ENCODE measurements at regions not wholly inside any gene's neighbourhood (a gene's known extent, or its start where the extent isn't known, plus 50 kb on each side); places are given as distances from the start of the nearest gene placed in this dataset.
A peak's percentile ranks its signal among the peaks of the same experiment; 100 is the strongest.
"Not testable (repeated sequence)": the region's sequence is repeated elsewhere in the genome, so short reads cannot be mapped to it uniquely, and the experiment has no call there.

DNA sequence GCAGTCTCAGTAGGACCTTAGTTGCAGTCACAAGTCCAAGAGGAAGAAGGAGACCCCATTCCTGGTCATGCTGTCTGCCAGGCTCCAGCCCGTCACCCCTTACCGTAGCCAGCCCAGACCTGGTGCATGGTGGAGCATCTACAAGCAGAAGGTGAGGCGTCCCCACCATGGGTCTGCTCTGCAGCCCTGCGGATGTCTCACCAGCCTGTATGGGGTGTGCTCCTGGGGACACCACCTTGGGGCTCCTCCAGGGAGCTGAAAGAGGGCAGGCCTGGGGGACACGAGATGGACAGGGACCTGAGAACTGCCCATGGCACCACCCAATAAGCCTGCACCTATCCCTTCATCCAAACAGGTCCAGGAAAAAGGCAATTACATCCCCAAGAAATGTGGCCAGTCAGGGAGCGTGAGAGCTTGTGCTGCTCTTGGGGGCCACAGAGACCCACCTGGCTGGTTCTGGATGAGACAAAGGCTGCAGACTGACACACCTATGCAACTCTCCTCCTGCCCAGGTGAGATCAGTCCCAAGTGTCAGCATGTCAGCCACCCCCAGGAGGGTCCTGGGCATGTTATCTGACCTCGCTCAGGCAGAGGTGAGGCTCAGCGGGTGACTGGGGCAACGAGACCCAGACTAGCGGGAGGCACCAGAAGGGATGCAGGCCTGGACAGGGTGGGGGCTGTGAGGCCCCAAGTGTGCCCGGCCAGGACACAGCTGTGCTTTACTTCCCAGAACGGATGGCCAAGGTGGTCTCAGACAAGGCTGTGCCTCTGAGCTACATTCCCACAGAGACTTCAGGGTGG is 84.5 kb upstream of the RET start:
- H3K4me2 ChIP-seq (ENCODE audit: control insufficient read depth, extremely low read depth, insufficient read depth, low read depth, low read length), result no peak overlapping the region
- no peak for TF ChIP-seq EZH2 (IDR thresholded peaks at IDR 0.05; ENCODE audit: low read length)
- TF ChIP-seq, protein P1, sequence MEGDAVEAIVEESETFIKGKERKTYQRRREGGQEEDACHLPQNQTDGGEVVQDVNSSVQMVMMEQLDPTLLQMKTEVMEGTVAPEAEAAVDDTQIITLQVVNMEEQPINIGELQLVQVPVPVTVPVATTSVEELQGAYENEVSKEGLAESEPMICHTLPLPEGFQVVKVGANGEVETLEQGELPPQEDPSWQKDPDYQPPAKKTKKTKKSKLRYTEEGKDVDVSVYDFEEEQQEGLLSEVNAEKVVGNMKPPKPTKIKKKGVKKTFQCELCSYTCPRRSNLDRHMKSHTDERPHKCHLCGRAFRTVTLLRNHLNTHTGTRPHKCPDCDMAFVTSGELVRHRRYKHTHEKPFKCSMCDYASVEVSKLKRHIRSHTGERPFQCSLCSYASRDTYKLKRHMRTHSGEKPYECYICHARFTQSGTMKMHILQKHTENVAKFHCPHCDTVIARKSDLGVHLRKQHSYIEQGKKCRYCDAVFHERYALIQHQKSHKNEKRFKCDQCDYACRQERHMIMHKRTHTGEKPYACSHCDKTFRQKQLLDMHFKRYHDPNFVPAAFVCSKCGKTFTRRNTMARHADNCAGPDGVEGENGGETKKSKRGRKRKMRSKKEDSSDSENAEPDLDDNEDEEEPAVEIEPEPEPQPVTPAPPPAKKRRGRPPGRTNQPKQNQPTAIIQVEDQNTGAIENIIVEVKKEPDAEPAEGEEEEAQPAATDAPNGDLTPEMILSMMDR (optimal IDR thresholded peaks at IDR 0.05 in 1 of 3, IDR thresholded peaks at IDR 0.05 in 1 of 3, conservative IDR thresholded peaks at IDR 0.05 in 1 of 3; ENCODE audit: extremely low read depth in 1 of 3, insufficient read depth in 2 of 3, low read length in 3 of 3), result no peak
- H2AFZ ChIP-seq (ENCODE audit: control insufficient read depth, low read length), result no peak overlapping the region
- no peaks in the 10 kb centered on the region for H3K27me3 ChIP-seq (ENCODE audit: control insufficient read depth, extremely low read depth, insufficient read depth, low read length)
- DNase-seq (ENCODE audit: low read depth, low spot score) (no peak), FAIRE-seq (no peak)
- H3K4me1 ChIP-seq (ENCODE audit: control insufficient read depth, extremely low read depth, insufficient read depth, low read length), result no peaks in the 10 kb centered on the region
- H3K27ac ChIP-seq (ENCODE audit: control insufficient read depth, insufficient read depth, low read length), result no peak overlapping the region
- H3K9me1 ChIP-seq (ENCODE audit: control insufficient read depth, extremely low read depth, insufficient read depth, low read length), result no peaks in the 10 kb centered on the region
- no peak overlapping the region for H3K4me3 ChIP-seq (ENCODE audit: control insufficient read depth in 2 of 3, extremely low read depth in 1 of 3, insufficient read depth in 2 of 3, low read depth in 1 of 3, low read length in 3 of 3)
- no peaks in the 10 kb centered on the region for H3K9me3 ChIP-seq (ENCODE audit: control insufficient read depth, low read depth, low read length)
- dilution Hi-C loops (cut with MboI; ENCODE audit: extremely low pct_ligation_motif_present, low sequenced_read_pairs), result no loop called here
- no peaks in the 10 kb centered on the region for H3K79me2 ChIP-seq (ENCODE audit: control insufficient read depth, insufficient read depth, low read length)
- H3K36me3 ChIP-seq (ENCODE audit: control insufficient read depth in 2 of 2, extremely low read depth in 1 of 2, insufficient read depth in 2 of 2, low read length in 2 of 2), result no peaks in the 10 kb centered on the region
- no peak overlapping the region for H3K9ac ChIP-seq (ENCODE audit: control insufficient read depth, extremely low read depth, insufficient read depth, low read length)
- H4K20me1 ChIP-seq (ENCODE audit: control insufficient read depth, extremely low read depth, insufficient read depth, low read length), result no peaks in the 10 kb centered on the region

DNA sequence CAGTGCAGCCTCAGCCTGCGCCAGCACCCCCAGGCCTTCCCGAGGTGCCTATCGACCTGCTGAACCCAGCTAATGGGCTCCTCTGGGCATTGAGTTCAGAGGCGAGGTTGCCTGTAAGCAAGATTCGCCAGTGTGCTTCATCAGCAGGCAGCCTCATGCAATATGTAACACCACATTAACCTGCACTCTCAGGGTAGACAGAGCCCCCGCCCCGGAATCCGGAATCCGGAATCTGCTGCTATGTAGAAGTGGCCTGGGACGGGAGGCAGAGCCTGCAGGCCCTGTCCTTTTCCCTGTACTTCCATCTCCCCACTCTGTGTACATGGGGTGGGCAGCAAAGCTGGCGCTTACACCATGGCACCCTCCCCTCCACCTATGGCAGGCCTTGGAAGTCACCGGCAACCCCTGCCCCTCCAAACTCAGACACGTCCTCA is 83.9 kb upstream of the RET start:
- no peaks in the 10 kb centered on the region for H4K20me1 ChIP-seq (ENCODE audit: control insufficient read depth, extremely low read depth, insufficient read depth, low read length)
- H3K27ac ChIP-seq (ENCODE audit: control insufficient read depth, insufficient read depth, low read length), result no peak overlapping the region
- no peak overlapping the region for H3K4me3 ChIP-seq (ENCODE audit: control insufficient read depth in 2 of 3, extremely low read depth in 1 of 3, insufficient read depth in 2 of 3, low read depth in 1 of 3, low read length in 3 of 3)
- no peaks in the 10 kb centered on the region for H3K36me3 ChIP-seq (ENCODE audit: control insufficient read depth in 2 of 2, extremely low read depth in 1 of 2, insufficient read depth in 2 of 2, low read length in 2 of 2)
- dilution Hi-C loops (cut with MboI; ENCODE audit: extremely low pct_ligation_motif_present, low sequenced_read_pairs), result no loop called here
- no peak overlapping the region for H3K4me2 ChIP-seq (ENCODE audit: control insufficient read depth, extremely low read depth, insufficient read depth, low read depth, low read length)
- no peaks in the 10 kb centered on the region for H3K79me2 ChIP-seq (ENCODE audit: control insufficient read depth, insufficient read depth, low read length)
- no peak overlapping the region for H2AFZ ChIP-seq (ENCODE audit: control insufficient read depth, low read length)
- no peak for FAIRE-seq
- DNase-seq (ENCODE audit: low read depth, low spot score), result no peak
- H3K27me3 ChIP-seq (ENCODE audit: control insufficient read depth, extremely low read depth, insufficient read depth, low read length), result no peaks in the 10 kb centered on the region
- H3K9me3 ChIP-seq (ENCODE audit: control insufficient read depth, low read depth, low read length), result no peaks in the 10 kb centered on the region
- H3K4me1 ChIP-seq (ENCODE audit: control insufficient read depth, extremely low read depth, insufficient read depth, low read length), result no peaks in the 10 kb centered on the region
- no peaks in the 10 kb centered on the region for H3K9me1 ChIP-seq (ENCODE audit: control insufficient read depth, extremely low read depth, insufficient read depth, low read length)
- no peak overlapping the region for H3K9ac ChIP-seq (ENCODE audit: control insufficient read depth, extremely low read depth, insufficient read depth, low read length)
- no peak for TF ChIP-seq EZH2 (IDR thresholded peaks at IDR 0.05; ENCODE audit: low read length)
- TF ChIP-seq, protein P1 (optimal IDR thresholded peaks at IDR 0.05 in 1 of 3, IDR thresholded peaks at IDR 0.05 in 1 of 3, conservative IDR thresholded peaks at IDR 0.05 in 1 of 3; ENCODE audit: extremely low read depth in 1 of 3, insufficient read depth in 2 of 3, low read length in 3 of 3), result no peak

DNA sequence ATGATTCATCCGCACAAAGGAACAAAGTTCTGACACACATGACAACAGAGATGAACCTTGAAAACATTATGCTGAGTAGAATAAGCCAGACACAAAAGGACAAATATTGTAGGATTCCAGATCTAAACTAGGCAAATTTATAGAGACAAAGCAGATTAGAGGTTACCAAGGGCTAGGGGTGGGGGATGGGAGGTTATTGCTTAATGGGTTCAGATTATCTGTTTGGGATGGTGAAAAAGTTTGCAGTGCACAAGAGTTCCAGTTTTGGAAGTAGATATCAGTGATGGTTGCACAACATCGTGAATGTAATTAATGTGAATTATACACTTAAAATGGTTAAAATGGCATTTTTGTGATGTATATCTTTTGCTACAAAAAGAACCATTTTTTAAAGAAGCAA is 82.0 kb upstream of the RET start:
- H3K36me3 ChIP-seq (ENCODE audit: control insufficient read depth in 2 of 2, extremely low read depth in 1 of 2, insufficient read depth in 2 of 2, low read length in 2 of 2); DNase-seq (ENCODE audit: low read depth, low spot score); H3K27me3 ChIP-seq (ENCODE audit: control insufficient read depth, extremely low read depth, insufficient read depth, low read length); H3K4me1 ChIP-seq (ENCODE audit: control insufficient read depth, extremely low read depth, insufficient read depth, low read length); H3K9me1 ChIP-seq (ENCODE audit: control insufficient read depth, extremely low read depth, insufficient read depth, low read length); H3K9ac ChIP-seq (ENCODE audit: control insufficient read depth, extremely low read depth, insufficient read depth, low read length); H4K20me1 ChIP-seq (ENCODE audit: control insufficient read depth, extremely low read depth, insufficient read depth, low read length); H3K4me2 ChIP-seq (ENCODE audit: control insufficient read depth, extremely low read depth, insufficient read depth, low read depth, low read length); H3K4me3 ChIP-seq (ENCODE audit: control insufficient read depth in 2 of 3, extremely low read depth in 1 of 3, insufficient read depth in 2 of 3, low read depth in 1 of 3, low read length in 3 of 3); H3K79me2 ChIP-seq (ENCODE audit: control insufficient read depth, insufficient read depth, low read length); H3K9me3 ChIP-seq (ENCODE audit: control insufficient read depth, low read depth, low read length); H3K27ac ChIP-seq (ENCODE audit: control insufficient read depth, insufficient read depth, low read length); dilution Hi-C loops (cut with MboI; ENCODE audit: extremely low pct_ligation_motif_present, low sequenced_read_pairs); H2AFZ ChIP-seq (ENCODE audit: control insufficient read depth, low read length): not testable (repeated sequence)
- FAIRE-seq, result peak; percentile 92
